GM23338 (cell line): ENCODE measurements at regions not wholly inside any gene's neighbourhood (a gene's known extent, or its start where the extent isn't known, plus 50 kb on each side); places are given as distances from the start of the nearest gene placed in this dataset.

Experiments used
- ATAC-seq: fragments of 200-7000 bp; cut with Tn5 transposase; 3 replicates; pipeline ENCODE4 v1.9.1; 2020
- DNase-seq: peaks from one replicate; pipeline ENCODE4 v3.0.0-alpha.2; 2015; ENCODE audit warnings: low spot score
- H2AFZ ChIP-seq: fragments of 200-600 bp; sonication (generic); 2 replicates; pipeline ENCODE4 v1.8.0; 2016; ENCODE audit warnings: antibody characterized with exemption, mild to moderate bottlenecking, moderate library complexity
- H3F3A ChIP-seq: fragments of 200-600 bp; sonication (generic); replicated peaks from 2 replicates; pipeline ENCODE4 v1.8.0; 2017; ENCODE audit warnings: antibody characterized with exemption, mixed run types, low read depth
- H3K27ac ChIP-seq: fragments of 200-600 bp; sonication (generic); 2 replicates; pipeline ENCODE4 v1.6.1; 2016; ENCODE audit warnings: low read depth
- H3K27me3 ChIP-seq: fragments of 200-600 bp; sonication (generic); 2 replicates; pipeline ENCODE4 v1.8.0; 2016; ENCODE audit warnings: mild to moderate bottlenecking, mixed run types, moderate library complexity; ENCODE audit not compliant: insufficient read depth
- H3K36me3 ChIP-seq: fragments of 200-600 bp; sonication (generic); 2 replicates; pipeline ENCODE4 v1.8.0; 2016; ENCODE audit warnings: mild to moderate bottlenecking; ENCODE audit not compliant: insufficient read depth
- H3K4me1 ChIP-seq: fragments of 200-600 bp; sonication (generic); 2 replicates; pipeline ENCODE4 v1.8.0; 2016; ENCODE audit warnings: mild to moderate bottlenecking, moderate library complexity; ENCODE audit not compliant: insufficient read depth
- H3K4me2 ChIP-seq: fragments of 200-600 bp; sonication (generic); 2 replicates; pipeline ENCODE4 v1.7.1; 2017; ENCODE audit warnings: mixed run types
- H3K4me3 ChIP-seq: fragments of 200-600 bp; sonication (generic); 2 replicates; pipeline ENCODE4 v1.6.1; 2016; ENCODE audit warnings: mixed run types
- H3K79me2 ChIP-seq: fragments of 200-600 bp; sonication (generic); replicated peaks from 2 replicates; pipeline ENCODE4 v1.8.0; 2017; ENCODE audit warnings: mild to moderate bottlenecking; ENCODE audit not compliant: insufficient read depth
- H3K9me2 ChIP-seq: fragments of 200-600 bp; sonication (generic); 2 replicates; pipeline ENCODE4 v1.8.0; 2017; ENCODE audit not compliant: insufficient read depth
- H4K20me1 ChIP-seq: fragments of 200-600 bp; sonication (generic); replicated peaks from 2 replicates; pipeline ENCODE4 v1.8.0; 2017; ENCODE audit warnings: mild to moderate bottlenecking; ENCODE audit not compliant: insufficient read depth
- H3K27ac Mint-ChIP-seq: 2 replicates; pipeline ENCODE4 v1.8.0; 2020; ENCODE audit warnings: inconsistent platforms, mild to moderate bottlenecking, moderate library complexity, mixed read lengths
- H3K27me3 Mint-ChIP-seq: 3 replicates; pipeline ENCODE4 v1.8.0; 2022; ENCODE audit warnings: low read depth, mild to moderate bottlenecking, moderate library complexity, mixed read lengths, inconsistent platforms; ENCODE audit not compliant: insufficient read depth, poor library complexity
- H3K36me3 Mint-ChIP-seq: 3 replicates; pipeline ENCODE4 v1.8.0; 2021; ENCODE audit warnings: low read depth, mild to moderate bottlenecking, inconsistent platforms, moderate library complexity, mixed read lengths
- H3K4me1 Mint-ChIP-seq: 3 replicates; pipeline ENCODE4 v1.8.0; 2020; ENCODE audit warnings: mild to moderate bottlenecking, inconsistent platforms, mixed read lengths
- H3K4me3 Mint-ChIP-seq: 3 replicates; pipeline ENCODE4 v1.8.0; 2021; ENCODE audit warnings: moderate library complexity, mild to moderate bottlenecking, inconsistent platforms, mixed read lengths
- H3K9me3 Mint-ChIP-seq: 3 replicates; pipeline ENCODE4 v1.8.0; 2020; ENCODE audit warnings: moderate library complexity, mild to moderate bottlenecking, inconsistent platforms, mixed read lengths
- CREB1 ChIP-seq: fragments of 250-450 bp; sonication (Bioruptor Pico); IDR thresholded peaks from 2 replicates; pipeline ENCODE4 v1.5.0; 2020; ENCODE audit warnings: low read depth, mild to moderate bottlenecking, moderate library complexity
- EZH2 ChIP-seq: fragments of 200-600 bp; sonication (generic); IDR thresholded peaks from one replicate; pipeline ENCODE4 v1.8.0; 2017; ENCODE audit warnings: antibody characterized with exemption, mild to moderate bottlenecking, low read depth; ENCODE audit not compliant: unreplicated experiment
- EZH2phosphoT487 ChIP-seq: fragments of 200-600 bp; sonication (generic); IDR thresholded peaks from one replicate; pipeline ENCODE4 v1.8.1; 2018; ENCODE audit warnings: antibody characterized with exemption; ENCODE audit not compliant: unreplicated experiment
- JUNB ChIP-seq: IDR thresholded peaks from one replicate; pipeline ENCODE4 v1.6.1; 2016; ENCODE audit warnings: antibody characterized with exemption; ENCODE audit not compliant: unreplicated experiment
- POLR2AphosphoS5 ChIP-seq: IDR thresholded peaks from 2 replicates; pipeline ENCODE4 v1.6.1; 2016; ENCODE audit warnings: antibody characterized with exemption, low read depth
- STAT1 ChIP-seq: IDR thresholded peaks from one replicate; pipeline ENCODE4 v1.6.1; 2016; ENCODE audit warnings: antibody characterized with exemption; ENCODE audit not compliant: unreplicated experiment
- ZNF114 ChIP-seq: fragments of 250-450 bp; sonication (Bioruptor Pico); IDR thresholded peaks from 2 replicates; pipeline ENCODE4 v1.5.0; 2020; ENCODE audit warnings: mild to moderate bottlenecking, moderate library complexity
- ZNF331 ChIP-seq: fragments of 250-450 bp; sonication (Bioruptor Pico); IDR thresholded peaks from 2 replicates; pipeline ENCODE4 v1.5.0; 2020; ENCODE audit warnings: low read depth, mild to moderate bottlenecking, moderate library complexity
- TF ChIP-seq, protein P1 (sequence below): IDR thresholded peaks from 2 replicates; pipeline ENCODE4 v1.6.1; 2016; ENCODE audit warnings: antibody characterized with exemption
- TF ChIP-seq, protein P2 (sequence below), 2 experiments: fragments of 200-600 bp in 1 of 2; sonication (generic) in 1 of 2; conservative IDR thresholded peaks; 2 replicates each; pipeline versions ENCODE4 v1.5.1 to v1.6.1; 2016 to 2017; ENCODE audit warnings: antibody characterized with exemption in 2 of 2, low read depth in 2 of 2, mild to moderate bottlenecking in 2 of 2, moderate library complexity in 1 of 2
- TF ChIP-seq, protein P3 (sequence below): fragments of 250-450 bp; sonication (Bioruptor Pico); IDR thresholded peaks from 2 replicates; pipeline ENCODE4 v1.5.0; 2020; ENCODE audit warnings: mild to moderate bottlenecking, moderate library complexity
- TF ChIP-seq, protein P4 (sequence below): IDR thresholded peaks from one replicate; pipeline ENCODE4 v1.6.1; 2018; ENCODE audit warnings: antibody characterized with exemption; ENCODE audit not compliant: unreplicated experiment

DNA sequence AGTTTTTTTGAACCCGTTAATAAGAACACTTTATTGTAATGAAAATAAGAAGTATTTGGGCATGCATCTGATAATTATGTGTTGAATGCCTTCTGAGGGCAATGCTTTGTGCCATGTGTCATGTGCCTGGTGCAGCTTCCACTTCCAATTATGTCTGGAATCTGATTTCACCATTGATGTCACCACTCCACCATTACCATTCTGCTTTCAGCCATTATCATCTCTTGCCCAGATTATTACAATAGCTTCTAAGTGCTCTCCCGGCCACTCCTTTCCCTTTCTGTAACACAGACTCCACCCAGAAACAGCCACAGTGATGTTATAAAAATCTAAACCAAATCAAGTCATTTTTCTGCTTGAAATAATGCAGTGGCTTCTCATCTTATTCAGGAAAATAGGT lies 171.7 kb downstream of the C9orf152 start (continued):
- TF ChIP-seq, protein P1, sequence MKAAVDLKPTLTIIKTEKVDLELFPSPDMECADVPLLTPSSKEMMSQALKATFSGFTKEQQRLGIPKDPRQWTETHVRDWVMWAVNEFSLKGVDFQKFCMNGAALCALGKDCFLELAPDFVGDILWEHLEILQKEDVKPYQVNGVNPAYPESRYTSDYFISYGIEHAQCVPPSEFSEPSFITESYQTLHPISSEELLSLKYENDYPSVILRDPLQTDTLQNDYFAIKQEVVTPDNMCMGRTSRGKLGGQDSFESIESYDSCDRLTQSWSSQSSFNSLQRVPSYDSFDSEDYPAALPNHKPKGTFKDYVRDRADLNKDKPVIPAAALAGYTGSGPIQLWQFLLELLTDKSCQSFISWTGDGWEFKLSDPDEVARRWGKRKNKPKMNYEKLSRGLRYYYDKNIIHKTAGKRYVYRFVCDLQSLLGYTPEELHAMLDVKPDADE, result no peak

DNA sequence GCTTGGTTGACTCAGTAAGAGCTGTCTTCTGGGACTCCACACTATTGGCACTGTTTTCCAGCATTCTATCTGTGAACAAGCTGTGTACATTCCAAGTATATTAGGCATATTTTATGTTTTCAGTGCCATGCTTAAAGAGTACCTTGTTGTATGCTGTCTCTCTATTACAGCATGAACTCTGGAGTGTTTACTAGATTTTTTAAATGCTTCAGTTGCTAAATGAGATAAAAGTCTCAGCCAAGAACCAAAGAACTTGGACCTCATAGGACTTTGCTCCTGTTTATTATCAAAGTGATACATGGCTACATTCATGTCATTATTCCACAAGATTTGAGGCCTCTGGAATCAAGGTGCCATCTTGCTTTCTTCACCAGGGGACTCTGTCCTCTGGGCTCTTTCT lies 167.2 kb downstream of the C9orf152 start:
- Histone ChIP-seq H3K9me2 (no peaks in the 10 kb centered on the region), H2AFZ (no peak overlapping the region), H4K20me1 (no peaks in the 10 kb centered on the region; the same call in 1 of the 2 replicates), H3K4me3 (no peak overlapping the region), H3K79me2 (no peaks in the 10 kb centered on the region), H3K4me2 (no peak overlapping the region), H3K27ac (no peak overlapping the region), H3K36me3 (no peaks in the 10 kb centered on the region), H3F3A (0 out of 2 replicates have a peak, but pooled peaks cover under 1% of the 10 kb centered on the region), H3K4me1 (peaks cover 12% of the 10 kb centered on the region), H3K27me3 (no peaks in the 10 kb centered on the region; the same call in 1 of the 2 replicates)
- ATAC-seq, result no peak
- Mint-ChIP-seq H3K27ac (no peak overlapping the region), H3K27me3 (no peaks in the 10 kb centered on the region), H3K36me3 (no peaks in the 10 kb centered on the region; the same call in 2 of the 3 replicates), H3K4me1 (peaks cover 10% of the 10 kb centered on the region), H3K4me3 (no peak overlapping the region), H3K9me3 (peaks cover 5% of the 10 kb centered on the region)
- DNase-seq, result no peak
- TF ChIP-seq EZH2 (no peak), JUNB (no peak), POLR2AphosphoS5 (no peak), EZH2phosphoT487 (no peak), CREB1 (CRISPR knock-in tag) (no peak), ZNF114 (CRISPR knock-in tag) (no peak), STAT1 (no peak), ZNF331 (CRISPR knock-in tag) (no peak)
- TF ChIP-seq, protein P2, sequence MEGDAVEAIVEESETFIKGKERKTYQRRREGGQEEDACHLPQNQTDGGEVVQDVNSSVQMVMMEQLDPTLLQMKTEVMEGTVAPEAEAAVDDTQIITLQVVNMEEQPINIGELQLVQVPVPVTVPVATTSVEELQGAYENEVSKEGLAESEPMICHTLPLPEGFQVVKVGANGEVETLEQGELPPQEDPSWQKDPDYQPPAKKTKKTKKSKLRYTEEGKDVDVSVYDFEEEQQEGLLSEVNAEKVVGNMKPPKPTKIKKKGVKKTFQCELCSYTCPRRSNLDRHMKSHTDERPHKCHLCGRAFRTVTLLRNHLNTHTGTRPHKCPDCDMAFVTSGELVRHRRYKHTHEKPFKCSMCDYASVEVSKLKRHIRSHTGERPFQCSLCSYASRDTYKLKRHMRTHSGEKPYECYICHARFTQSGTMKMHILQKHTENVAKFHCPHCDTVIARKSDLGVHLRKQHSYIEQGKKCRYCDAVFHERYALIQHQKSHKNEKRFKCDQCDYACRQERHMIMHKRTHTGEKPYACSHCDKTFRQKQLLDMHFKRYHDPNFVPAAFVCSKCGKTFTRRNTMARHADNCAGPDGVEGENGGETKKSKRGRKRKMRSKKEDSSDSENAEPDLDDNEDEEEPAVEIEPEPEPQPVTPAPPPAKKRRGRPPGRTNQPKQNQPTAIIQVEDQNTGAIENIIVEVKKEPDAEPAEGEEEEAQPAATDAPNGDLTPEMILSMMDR (conservative IDR thresholded peaks at IDR 0.05; ENCODE audit: low read depth in 2 of 2), result no peak
- TF ChIP-seq, protein P3, sequence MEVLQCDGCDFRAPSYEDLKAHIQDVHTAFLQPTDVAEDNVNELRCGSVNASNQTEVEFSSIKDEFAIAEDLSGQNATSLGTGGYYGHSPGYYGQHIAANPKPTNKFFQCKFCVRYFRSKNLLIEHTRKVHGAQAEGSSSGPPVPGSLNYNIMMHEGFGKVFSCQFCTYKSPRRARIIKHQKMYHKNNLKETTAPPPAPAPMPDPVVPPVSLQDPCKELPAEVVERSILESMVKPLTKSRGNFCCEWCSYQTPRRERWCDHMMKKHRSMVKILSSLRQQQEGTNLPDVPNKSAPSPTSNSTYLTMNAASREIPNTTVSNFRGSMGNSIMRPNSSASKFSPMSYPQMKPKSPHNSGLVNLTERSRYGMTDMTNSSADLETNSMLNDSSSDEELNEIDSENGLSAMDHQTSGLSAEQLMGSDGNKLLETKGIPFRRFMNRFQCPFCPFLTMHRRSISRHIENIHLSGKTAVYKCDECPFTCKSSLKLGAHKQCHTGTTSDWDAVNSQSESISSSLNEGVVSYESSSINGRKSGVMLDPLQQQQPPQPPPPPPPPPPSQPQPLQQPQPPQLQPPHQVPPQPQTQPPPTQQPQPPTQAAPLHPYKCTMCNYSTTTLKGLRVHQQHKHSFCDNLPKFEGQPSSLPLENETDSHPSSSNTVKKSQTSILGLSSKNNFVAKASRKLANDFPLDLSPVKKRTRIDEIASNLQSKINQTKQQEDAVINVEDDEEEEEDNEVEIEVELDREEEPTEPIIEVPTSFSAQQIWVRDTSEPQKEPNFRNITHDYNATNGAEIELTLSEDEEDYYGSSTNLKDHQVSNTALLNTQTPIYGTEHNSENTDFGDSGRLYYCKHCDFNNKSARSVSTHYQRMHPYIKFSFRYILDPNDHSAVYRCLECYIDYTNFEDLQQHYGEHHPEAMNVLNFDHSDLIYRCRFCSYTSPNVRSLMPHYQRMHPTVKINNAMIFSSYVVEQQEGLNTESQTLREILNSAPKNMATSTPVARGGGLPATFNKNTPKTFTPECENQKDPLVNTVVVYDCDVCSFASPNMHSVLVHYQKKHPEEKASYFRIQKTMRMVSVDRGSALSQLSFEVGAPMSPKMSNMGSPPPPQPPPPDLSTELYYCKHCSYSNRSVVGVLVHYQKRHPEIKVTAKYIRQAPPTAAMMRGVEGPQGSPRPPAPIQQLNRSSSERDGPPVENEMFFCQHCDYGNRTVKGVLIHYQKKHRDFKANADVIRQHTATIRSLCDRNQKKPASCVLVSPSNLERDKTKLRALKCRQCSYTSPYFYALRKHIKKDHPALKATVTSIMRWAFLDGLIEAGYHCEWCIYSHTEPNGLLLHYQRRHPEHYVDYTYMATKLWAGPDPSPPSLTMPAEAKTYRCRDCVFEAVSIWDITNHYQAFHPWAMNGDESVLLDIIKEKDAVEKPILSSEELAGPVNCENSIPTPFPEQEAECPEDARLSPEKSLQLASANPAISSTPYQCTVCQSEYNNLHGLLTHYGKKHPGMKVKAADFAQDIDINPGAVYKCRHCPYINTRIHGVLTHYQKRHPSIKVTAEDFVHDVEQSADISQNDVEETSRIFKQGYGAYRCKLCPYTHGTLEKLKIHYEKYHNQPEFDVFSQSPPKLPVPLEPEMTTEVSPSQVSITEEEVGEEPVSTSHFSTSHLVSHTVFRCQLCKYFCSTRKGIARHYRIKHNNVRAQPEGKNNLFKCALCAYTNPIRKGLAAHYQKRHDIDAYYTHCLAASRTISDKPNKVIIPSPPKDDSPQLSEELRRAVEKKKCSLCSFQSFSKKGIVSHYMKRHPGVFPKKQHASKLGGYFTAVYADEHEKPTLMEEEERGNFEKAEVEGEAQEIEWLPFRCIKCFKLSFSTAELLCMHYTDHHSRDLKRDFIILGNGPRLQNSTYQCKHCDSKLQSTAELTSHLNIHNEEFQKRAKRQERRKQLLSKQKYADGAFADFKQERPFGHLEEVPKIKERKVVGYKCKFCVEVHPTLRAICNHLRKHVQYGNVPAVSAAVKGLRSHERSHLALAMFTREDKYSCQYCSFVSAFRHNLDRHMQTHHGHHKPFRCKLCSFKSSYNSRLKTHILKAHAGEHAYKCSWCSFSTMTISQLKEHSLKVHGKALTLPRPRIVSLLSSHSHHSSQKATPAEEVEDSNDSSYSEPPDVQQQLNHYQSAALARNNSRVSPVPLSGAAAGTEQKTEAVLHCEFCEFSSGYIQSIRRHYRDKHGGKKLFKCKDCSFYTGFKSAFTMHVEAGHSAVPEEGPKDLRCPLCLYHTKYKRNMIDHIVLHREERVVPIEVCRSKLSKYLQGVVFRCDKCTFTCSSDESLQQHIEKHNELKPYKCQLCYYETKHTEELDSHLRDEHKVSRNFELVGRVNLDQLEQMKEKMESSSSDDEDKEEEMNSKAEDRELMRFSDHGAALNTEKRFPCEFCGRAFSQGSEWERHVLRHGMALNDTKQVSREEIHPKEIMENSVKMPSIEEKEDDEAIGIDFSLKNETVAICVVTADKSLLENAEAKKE (CRISPR knock-in tag), result no peak
- TF ChIP-seq, protein P1, result no peak
- TF ChIP-seq, protein P4, sequence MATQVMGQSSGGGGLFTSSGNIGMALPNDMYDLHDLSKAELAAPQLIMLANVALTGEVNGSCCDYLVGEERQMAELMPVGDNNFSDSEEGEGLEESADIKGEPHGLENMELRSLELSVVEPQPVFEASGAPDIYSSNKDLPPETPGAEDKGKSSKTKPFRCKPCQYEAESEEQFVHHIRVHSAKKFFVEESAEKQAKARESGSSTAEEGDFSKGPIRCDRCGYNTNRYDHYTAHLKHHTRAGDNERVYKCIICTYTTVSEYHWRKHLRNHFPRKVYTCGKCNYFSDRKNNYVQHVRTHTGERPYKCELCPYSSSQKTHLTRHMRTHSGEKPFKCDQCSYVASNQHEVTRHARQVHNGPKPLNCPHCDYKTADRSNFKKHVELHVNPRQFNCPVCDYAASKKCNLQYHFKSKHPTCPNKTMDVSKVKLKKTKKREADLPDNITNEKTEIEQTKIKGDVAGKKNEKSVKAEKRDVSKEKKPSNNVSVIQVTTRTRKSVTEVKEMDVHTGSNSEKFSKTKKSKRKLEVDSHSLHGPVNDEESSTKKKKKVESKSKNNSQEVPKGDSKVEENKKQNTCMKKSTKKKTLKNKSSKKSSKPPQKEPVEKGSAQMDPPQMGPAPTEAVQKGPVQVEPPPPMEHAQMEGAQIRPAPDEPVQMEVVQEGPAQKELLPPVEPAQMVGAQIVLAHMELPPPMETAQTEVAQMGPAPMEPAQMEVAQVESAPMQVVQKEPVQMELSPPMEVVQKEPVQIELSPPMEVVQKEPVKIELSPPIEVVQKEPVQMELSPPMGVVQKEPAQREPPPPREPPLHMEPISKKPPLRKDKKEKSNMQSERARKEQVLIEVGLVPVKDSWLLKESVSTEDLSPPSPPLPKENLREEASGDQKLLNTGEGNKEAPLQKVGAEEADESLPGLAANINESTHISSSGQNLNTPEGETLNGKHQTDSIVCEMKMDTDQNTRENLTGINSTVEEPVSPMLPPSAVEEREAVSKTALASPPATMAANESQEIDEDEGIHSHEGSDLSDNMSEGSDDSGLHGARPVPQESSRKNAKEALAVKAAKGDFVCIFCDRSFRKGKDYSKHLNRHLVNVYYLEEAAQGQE, result no peak
